Posterior cingulate gyrus (tissue), 11 donors: ENCODE measurements at regions not wholly inside any gene's neighbourhood (a gene's known extent, or its start where the extent isn't known, plus 50 kb on each side); places are given as distances from the start of the nearest gene placed in this dataset.

Experiments used
- DNase-seq, 10 donors: peaks; one replicate each; pipeline versions ENCODE4 v3.0.0 to v3.0.0-alpha.2; 2020 to 2021; ENCODE audit warnings: mixed read lengths in 3 of 10
- intact Hi-C: fragments of 100-400 bp; cut with DNase I; formaldehyde crosslinking; loops from one replicate; pipeline ENCODE4 v1.15.1; 2023

DNA sequence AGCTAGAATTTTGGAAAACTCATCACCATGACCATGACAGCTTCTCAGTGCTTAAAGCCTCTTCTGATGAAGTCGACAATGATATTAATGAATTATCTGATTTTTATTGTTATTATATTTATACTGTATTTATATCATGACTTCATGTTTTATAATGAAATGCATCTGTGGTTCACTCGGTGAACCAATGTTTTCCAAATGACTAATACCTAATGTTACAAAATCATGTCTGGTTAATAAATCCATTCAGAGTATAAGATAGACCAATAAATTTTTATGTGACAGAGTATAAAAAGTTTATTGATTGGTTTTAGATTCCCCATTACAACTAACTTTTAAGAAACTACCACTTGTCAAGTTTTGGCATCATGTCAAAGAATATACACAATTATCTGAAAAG lies 416.5 kb downstream of the MLLT3 start:
- DNase-seq = no peak
- intact Hi-C loops = no loop called here

DNA sequence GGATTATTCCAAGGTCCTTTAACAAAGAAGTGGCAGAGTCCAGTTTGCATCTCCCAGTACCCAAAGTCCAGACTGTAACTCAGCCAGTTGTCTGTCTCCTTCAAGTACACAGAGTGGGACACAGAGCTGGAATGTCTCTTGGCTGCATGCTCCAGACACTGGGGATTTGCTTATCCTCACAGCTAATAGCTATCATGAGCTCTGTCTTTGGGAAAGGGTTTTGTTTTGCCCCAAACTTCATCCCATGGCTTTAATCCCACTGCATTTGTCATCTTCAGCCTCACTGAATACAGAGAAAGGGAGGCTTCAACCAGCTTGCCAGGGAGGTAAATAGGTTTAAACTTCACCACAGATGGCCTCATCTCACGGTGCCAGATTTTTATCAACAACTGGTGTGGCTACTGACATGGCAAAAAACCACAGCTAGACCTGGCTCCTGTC lies 412.2 kb upstream of the SLC24A2 start:
- no peak for DNase-seq
- intact Hi-C loops = no loop called here

DNA sequence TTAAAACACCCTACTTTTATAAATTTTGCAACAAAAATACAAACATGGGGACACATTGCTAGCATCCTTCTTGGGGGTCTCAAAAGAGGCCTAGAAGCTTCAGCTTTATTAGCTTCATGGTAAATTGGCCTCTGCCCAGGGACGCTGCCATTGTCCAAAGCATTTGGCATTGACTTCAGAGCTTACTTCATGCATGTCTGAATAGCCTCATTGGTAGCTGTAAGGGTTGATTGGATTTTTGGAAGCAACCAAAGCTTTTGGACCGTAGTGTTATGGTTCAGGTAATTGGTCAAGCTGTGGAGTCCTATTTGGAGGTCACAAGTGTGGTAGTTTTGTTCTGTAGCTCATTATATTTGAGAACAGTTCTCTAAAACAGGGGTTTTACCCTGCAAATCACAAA lies 411.7 kb upstream of the SLC24A2 start:
- intact Hi-C loops = no loop called here
- DNase-seq = no peak

DNA sequence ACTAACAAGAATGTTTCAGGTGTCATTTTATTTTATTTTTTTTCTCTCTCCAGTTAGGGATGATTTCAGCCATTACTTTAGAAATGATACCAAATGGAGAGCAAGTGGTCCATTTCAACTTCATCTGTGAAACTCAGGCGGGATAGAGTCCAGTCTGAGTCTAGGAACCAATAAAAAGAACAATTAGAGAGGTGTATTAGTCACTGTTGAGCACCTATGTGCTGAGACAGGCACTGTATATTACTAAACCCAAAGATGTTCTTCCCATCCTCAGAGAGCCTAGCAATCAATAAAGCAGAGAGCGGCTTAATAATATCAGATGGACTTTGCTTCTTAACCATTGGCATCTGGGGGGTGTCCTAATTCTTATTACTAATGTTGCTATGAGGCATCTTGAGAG lies 410.3 kb upstream of the SLC24A2 start:
- intact Hi-C loops = no loop called here
- DNase-seq = no peak

DNA sequence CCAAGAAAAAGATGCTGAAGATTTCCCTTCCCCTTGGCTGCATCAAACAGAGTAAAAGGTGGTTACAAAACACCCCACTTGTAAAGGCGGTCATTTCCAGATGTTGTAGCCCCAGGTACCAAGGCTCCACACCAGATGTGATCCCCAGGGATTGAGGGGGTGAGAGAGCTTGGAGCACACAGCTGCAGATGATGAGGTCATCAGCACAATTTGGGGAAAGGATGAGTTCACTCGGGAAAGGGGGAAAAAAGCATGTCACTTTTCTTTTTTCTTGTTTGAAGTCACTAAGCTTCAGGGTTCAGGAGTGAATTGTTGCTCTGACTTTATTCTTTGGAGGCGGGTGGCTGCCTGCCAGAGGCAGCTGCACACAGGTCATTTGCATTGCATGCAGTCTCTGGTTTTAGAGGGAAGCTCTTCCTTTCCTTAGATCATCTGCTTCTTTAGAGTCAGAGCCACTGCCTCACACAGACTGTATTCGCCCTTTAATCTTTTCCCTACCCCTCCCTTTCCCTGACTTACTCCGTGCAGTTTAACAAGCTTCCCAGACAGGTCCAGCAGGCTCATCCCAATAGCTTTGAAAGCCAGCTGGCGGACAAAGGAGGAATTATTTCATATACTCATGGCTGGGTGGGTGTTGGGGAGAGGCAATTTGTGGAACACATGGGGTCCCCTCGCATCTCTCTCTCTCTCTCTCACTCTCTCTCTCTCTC lies 409.3 kb upstream of the SLC24A2 start:
- peak in 1 of 10 donors; percentile 59 for DNase-seq
- intact Hi-C loops = no loop called here

DNA sequence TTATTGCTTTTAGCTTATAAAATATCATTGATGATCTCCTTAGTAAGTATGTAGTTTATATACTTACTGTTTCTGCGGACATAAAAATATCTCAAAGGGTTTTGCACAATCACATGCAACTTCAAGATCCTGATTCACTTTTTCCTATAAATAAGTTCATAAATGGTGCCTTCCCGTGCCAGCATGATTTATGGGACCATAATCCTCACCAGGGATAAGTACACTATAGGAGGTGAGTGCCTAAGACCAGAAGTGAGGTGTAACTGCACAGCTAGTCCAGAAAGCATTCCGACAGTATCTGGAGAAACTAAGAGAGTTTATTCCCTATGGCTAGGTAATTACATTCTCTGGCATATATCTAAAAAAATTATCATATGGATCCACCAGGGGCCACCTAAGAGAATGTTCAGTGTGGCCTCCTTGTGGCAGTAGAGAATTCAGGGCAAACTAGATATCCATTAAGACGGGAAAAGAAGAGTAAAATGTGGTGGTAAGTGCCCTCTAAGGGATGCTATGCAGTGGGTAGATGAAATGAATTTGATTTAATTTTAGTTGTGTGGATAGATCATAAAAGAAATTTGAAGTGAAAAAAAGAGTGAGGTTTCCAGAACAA lies 402.5 kb upstream of the SLC24A2 start:
- intact Hi-C loops = no loop called here

DNA sequence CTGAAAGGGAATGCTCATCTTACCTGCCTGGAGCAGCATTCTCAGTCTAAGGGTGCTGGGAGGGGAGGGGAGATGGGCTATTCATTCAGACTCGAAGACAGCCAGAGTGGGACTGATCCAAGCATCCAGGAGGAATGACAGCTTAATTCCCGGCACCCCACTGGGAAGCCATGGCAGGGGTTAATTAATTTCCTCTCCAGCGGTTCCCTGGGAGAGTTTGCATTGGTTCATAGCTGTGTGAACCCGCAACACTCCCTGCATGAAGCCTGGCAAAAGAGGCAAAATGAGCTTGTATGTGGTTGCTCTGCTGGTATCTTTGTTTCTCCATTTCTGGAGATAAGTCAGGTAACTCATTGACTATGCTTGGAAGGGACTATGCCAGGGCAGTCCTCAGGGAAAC lies 401.0 kb upstream of the SLC24A2 start:
- no peak for DNase-seq
- intact Hi-C loops = no loop called here

More for the DNA sequence above, 402.5 kb upstream of the SLC24A2 start:
- no peak for DNase-seq

DNA sequence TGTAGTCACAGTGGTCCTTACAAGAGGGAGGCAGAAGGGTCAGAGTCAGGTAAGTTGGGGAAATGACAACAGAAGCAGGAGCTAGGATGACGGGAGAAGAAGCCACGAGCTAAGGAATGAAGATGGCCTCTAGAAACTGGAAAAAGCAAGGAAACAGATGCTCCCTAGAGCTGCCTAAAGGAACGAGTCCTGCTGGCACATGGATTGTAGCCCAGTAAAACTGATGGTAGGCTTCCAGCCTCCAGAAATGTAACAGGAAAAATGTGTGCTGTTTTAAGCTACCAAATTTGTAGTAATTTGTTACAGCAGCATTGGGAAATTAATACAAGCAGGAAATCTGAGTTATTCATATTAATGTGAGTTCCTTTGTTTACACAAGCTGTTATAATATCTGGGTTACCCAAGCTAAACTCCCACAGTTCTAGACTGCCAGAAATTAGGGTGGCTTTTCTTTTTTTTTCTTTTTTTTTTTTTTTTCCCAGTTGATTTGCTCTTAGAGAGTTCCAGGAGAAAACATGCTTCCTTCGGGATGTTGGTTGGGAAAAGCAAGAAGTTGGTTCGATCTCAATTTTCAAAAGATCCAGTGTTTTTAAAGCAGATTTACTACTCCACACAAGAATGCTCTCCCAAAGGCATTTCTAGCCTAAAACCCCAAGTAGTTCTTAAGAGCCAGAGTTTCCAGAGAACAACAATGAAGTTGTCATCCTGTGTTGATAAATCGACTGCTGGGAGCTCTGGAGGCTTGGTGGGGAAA lies 400.0 kb upstream of the SLC24A2 start:
- intact Hi-C loops = no loop called here
- no peak for DNase-seq

DNA sequence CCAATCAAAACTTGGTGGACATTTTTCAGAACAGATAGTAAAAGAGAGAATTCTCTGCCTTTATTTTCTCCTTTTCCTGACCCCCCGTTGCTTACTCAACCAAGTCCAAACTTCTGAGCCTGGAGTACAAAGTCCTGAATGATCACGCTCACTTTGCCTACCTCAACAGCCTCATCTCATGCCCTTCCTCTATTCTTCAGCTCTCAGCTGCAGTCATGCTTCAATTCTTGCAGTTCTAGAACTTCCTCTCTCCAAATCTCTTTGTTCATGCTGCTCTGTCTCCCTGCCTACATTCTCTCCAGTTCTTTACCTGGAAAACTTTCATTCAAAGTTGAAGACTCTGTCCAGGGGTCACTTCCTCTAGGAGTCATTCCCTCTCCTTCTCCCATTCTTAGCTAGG lies 398.5 kb upstream of the SLC24A2 start:
- intact Hi-C loops = no loop called here
- DNase-seq = no peak

DNA sequence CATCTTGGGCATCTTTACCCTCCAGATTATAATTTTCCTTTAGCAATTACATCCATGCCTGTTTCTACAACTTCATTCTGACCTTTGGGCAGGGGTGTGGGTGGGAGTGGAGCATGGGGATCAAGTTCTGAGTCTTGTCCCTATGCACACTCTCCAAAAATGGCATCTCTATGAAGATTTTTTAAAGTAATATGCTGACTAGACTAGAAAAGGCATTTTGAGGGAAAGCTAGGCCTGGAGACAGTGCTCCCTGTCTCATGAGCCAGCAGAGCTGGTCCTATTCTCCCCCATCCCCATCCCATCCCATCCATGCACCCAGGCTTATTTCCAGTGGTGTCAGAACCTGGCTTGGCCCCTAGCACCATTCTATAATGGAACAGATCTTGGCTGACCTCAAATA lies 398.0 kb upstream of the SLC24A2 start:
- no peak for DNase-seq
- intact Hi-C loops = no loop called here

DNA sequence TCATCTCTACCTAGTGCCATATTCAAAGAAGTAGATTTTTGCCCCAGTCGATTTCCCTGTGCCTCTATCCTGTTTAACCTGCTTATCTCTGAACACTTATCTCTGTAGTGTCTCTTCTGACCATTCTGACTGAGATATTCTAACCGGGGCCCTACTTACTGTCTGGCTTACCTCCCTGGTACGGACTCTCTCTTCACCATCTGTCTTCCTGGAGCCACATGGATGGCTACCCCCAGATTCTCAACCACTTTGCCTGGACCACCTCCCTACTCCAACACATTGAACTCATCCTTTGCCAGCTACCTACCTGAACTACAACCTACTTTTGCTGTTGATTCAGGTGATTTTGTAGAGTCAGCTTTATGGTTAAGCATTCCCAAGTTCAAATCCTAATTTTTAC lies 397.4 kb upstream of the SLC24A2 start:
- intact Hi-C loops = no loop called here

DNA sequence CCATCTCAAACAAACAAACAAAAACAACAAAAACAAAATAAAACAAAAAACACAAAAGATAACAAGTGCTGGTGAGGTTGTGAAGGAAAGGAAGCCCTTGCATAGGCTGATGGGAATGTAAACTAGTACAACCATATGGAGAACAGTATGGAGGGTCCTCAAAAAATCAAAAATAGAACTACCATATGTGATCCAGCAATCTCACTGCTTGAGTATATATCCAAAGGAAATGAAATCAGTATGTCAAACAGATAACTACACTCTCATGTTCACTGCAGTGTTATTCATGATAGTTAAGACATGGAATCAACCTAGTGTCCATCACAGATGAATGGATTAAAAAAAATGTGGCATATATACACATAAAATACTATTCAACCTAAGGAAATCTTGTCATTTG lies 395.7 kb upstream of the SLC24A2 start:
- intact Hi-C loops = no loop called here
- no peak for DNase-seq

More for the DNA sequence above, 397.4 kb upstream of the SLC24A2 start:
- no peak for DNase-seq

DNA sequence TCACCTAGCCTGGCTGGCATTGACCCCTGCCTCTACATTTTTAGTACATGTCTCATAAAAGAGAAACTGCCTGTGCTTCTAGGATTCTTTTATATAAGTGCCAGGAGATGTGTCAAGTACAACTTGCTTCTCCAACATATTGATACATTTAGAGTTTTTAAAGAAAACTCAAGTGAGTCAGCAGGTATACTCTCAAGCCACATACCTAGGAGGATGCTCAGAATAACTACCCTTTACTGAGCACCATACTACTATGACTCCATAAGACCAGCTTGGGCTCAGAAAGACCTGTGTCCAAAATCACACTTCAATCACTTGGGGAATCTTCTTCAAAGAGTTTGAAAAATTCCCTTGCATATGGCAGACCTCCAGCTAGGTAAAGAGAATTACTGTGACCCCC lies 389.8 kb upstream of the SLC24A2 start:
- intact Hi-C loops = no loop called here
- DNase-seq = no peak

DNA sequence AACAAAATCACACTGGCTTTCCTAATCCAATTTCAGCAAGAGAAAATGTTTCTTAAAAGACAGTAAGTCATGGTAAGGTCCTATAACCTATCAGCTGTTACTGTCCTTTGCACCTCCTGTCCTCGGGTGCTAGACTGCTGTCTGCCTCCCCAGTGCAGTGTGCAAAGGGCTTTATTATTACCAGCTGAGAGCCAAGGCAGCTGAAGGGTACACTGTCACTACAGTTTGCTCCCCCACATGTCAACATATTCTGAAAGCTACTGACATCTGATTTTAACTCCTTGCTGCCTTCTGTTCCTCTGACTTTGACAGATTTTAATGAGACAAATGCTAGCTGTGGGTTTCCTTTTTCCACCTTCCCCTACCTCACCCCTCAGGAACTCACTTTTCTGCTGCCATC lies 389.4 kb upstream of the SLC24A2 start:
- intact Hi-C loops = no loop called here
- DNase-seq = no peak

DNA sequence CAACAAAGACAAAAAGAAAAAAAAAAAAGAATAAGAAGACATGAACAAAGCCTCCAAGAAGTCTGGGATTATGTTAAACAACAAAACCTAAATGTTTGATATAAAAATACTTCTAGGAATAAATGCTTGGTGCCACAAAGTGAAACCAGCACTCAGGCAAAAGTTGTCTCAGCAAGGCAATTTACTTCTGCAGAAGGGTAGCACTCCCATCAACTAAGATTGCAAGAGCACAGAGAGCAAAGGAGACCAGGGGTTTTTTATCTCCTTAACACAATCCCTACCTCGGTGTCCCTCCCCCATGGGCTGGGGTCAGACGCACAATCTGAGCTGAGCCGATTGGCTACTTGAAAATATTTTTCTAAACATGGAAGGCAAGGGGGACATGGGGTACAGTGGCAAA lies 381.3 kb upstream of the SLC24A2 start:
- intact Hi-C loops = no loop called here
- DNase-seq = no peak

DNA sequence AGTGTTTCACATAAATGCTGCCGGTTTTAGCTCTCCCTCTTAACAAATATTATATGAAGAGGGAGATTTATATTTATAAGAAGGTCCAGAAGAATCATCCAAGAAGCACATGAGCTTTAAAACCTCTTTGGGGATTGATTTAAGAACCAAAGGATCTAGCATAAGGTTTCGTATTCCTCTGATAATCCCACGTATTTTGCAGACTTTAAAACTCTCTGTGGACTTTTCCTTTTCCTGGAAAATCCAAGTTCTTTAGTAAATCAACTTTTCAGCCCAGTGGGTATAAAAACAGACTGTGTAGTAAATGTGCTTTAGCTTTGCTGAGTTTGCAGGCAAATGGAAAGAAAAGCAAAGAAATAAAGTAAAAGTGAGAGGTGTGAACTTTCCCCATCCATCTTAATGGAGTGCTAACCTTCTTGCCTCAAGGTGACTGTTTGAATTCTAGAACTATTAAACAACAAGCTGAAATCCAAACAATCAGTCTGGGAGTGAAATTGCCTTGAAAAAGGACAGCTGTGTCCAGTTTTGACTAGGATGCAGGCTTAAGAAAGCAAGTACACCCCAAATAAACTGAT lies 363.4 kb upstream of the SLC24A2 start:
- intact Hi-C loops = no loop called here
- no peak for DNase-seq

DNA sequence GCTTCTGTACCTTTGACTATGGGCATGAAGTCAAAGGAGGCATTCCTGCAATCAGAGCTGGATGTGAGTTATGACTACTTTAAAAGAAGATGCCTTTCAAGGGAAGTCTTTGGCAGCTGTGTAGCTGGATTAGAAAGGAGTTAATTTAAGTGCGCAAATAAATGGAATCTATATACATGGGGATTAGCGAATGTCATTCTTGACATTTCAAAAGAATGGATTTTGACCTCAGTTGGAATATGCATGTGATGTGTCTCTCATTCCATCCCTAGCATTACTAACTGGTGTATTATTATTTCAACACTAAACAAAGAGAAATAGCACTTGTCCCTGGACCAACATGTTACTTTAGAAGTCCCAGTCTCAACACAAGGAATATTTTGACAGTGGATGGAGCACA lies 359.6 kb upstream of the SLC24A2 start:
- intact Hi-C loops = no loop called here

DNA sequence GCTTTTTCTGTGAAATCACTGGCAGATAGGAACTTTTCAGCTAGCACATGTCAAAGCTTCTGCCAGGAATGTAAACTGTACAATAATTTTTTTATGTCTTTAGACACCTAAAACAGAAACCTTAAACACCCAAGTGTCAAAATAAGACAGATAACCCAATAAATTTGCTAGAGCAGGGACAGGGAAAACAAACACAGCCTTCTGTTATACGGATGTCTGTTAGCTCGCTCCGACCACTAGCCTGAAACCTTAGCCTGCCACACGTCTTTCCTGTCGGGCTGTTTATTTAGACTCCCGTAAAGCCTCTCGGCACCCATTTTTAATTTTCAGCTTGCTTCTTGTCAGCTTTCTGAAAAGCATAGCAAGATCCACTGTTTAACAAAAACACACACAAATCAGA lies 355.4 kb upstream of the SLC24A2 start:
- intact Hi-C loops = no loop called here
- DNase-seq = no peak

More for the DNA sequence above, 359.6 kb upstream of the SLC24A2 start:
- DNase-seq = no peak

DNA sequence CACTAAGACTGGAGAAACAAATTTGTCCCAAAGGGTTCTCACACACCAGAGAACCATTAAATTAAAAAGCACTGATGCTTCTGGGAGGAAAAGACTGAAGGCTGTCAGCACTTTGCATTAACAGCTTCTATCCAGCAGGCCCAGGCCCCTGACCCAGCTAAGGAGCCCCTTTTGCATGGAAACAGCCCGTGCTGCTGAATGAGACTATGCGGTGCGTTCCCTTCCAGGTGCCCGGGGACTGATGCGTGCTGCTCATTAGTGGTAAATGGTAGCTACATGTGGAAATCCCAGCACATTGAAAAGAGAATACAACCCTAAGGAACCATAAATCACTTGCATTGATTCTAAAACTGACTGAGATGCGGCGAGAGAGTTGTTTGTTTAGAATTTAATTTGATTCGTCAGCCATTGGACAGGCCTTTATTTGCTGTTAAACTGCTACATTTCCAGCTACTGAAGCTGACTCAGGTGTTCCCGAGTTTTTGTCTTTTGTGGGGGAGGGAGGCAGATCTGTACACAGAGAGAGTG lies 351.0 kb upstream of the SLC24A2 start:
- DNase-seq = peak in 1 of 10 donors; percentile 63
- intact Hi-C loops = no loop called here

DNA sequence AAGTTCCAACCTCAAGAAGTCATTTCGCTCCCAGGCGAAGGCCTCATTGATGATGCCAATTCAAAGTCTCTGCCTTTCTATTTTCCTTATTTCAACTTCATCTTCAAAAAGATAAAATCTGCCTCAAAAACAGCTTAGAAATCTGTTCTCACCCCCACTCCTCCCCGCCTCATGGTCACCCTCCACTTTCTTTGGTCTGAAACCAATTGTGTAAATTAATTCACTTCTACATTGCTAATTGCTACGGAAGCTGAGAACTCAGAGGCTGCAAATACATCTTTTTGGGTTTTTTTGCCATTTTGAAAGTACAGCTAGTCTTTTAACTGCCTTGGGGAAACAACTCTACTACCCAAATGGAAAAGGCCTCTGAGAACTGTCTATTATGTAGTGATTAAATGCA lies 350.0 kb upstream of the SLC24A2 start:
- DNase-seq = no peak
- intact Hi-C loops = no loop called here

DNA sequence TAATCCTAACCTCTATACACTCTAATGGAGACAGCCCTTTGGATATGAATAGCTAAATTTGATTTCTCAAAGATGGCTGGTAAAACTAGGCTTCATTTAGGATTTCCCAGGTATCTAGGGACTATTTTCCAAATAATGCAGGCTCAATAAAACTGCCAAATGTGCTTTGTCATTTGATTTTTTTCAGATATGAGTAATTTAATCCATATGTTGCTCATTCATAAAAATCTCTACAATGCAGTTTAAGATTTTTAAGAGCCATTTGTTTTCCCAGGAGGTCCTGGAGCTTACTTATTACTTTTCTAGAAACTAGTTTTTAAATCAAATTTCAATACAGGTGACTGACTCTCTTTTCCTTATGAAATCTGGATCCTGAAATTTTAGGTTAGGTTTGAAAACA lies 349.3 kb upstream of the SLC24A2 start:
- intact Hi-C loops = no loop called here
- DNase-seq = no peak
